IMR-90 (cell line): ENCODE measurements at regions not wholly inside any gene's neighbourhood (a gene's known extent, or its start where the extent isn't known, plus 50 kb on each side); places are given as distances from the start of the nearest gene placed in this dataset.

Experiments
- ATAC-seq: fragments of 200-7000 bp; cut with Tn5 transposase; 2 replicates; pipeline ENCODE4 v1.9.1; 2020; ENCODE audit warnings: low read depth, mild to moderate bottlenecking, moderate library complexity
- BruUV-seq: library from RNA; stranded (reverse); fragments of 400-500 nt; replicated peaks from 2 replicates; lab custom pipeline; 2021; lab: Mats Ljungman, UMichigan
- CTCF ChIA-PET: fragments of 300-600 bp; formaldehyde crosslinking; extraction: SDS; loops from one replicate; lab custom pipeline; 2021; ENCODE audit warnings: antibody characterized with exemption; lab: Yijun Ruan, JAX
- POLR2A ChIA-PET: fragments of 300-600 bp; sonication (Branson Sonifier 250); formaldehyde crosslinking; loops from one replicate; lab custom pipeline; 2022; ENCODE audit warnings: antibody characterized with exemption; ENCODE audit not compliant: unreplicated experiment; lab: Charles Lee
- DNase-seq: peaks from one replicate; pipeline ENCODE4 v3.0.0; 2013
- H2AFZ ChIP-seq: replicated peaks from 2 replicates; pipeline ENCODE3; 2013; ENCODE audit warnings: low read length, mild to moderate bottlenecking; ENCODE audit not compliant: poor library complexity
- H2AK5ac ChIP-seq: 2 replicates; pipeline ENCODE4 v1.6.1; 2013; ENCODE audit warnings: low read depth, low read length, inconsistent platforms
- H2AK9ac ChIP-seq: replicated peaks from 2 replicates; pipeline ENCODE3; 2013; ENCODE audit warnings: mild to moderate bottlenecking, low read depth, low read length, moderate library complexity; ENCODE audit not compliant: poor library complexity
- H2BK120ac ChIP-seq: 2 replicates; pipeline ENCODE4 v1.6.1; 2013; ENCODE audit warnings: low read depth, low read length, inconsistent platforms
- H2BK15ac ChIP-seq: 3 replicates; pipeline ENCODE4 v1.6.1; 2013; ENCODE audit warnings: low read depth, low read length, inconsistent platforms
- H2BK20ac ChIP-seq: 2 replicates; pipeline ENCODE4 v1.6.1; 2013; ENCODE audit warnings: low read depth, mild to moderate bottlenecking, inconsistent platforms, low read length, moderate library complexity
- H2BK5ac ChIP-seq: 2 replicates; pipeline ENCODE4 v1.6.1; 2013; ENCODE audit warnings: mild to moderate bottlenecking, low read depth, low read length, inconsistent platforms; ENCODE audit not compliant: poor library complexity, severe bottlenecking
- H3K14ac ChIP-seq: replicated peaks from 2 replicates; pipeline ENCODE4 v1.6.1; 2013; ENCODE audit warnings: low read depth, low read length, inconsistent platforms
- H3K18ac ChIP-seq: 2 replicates; pipeline ENCODE4 v1.6.1; 2013; ENCODE audit warnings: low read depth, low read length, control low read depth
- H3K23ac ChIP-seq: 2 replicates; pipeline ENCODE4 v1.6.1; 2013; ENCODE audit warnings: low read depth, low read length, inconsistent platforms
- H3K27ac ChIP-seq: 2 replicates; pipeline ENCODE4 v1.5.1; 2013; ENCODE audit warnings: mild to moderate bottlenecking, control low read depth, low read length; ENCODE audit not compliant: insufficient read depth
- H3K27me3 ChIP-seq: 2 replicates; pipeline ENCODE4 v1.6.1; 2013; ENCODE audit warnings: low read length; ENCODE audit not compliant: control insufficient read depth, insufficient read depth
- H3K36me3 ChIP-seq: 2 replicates; pipeline ENCODE4 v1.6.1; 2013; ENCODE audit warnings: low read length, mixed read lengths; ENCODE audit not compliant: control insufficient read depth, insufficient read depth
- H3K4ac ChIP-seq: 2 replicates; pipeline ENCODE4 v1.6.1; 2013; ENCODE audit warnings: low read depth, low read length, inconsistent platforms
- H3K4me1 ChIP-seq: 2 replicates; pipeline ENCODE4 v1.6.1; 2013; ENCODE audit warnings: low read length, mixed read lengths; ENCODE audit not compliant: control insufficient read depth, insufficient read depth
- H3K4me2 ChIP-seq: 2 replicates; pipeline ENCODE4 v1.6.1; 2013; ENCODE audit warnings: low read depth, mild to moderate bottlenecking, control low read depth, low read length, moderate library complexity
- H3K4me3 ChIP-seq: 2 replicates; pipeline ENCODE4 v1.5.1; 2013; ENCODE audit warnings: low read depth, mild to moderate bottlenecking, control low read depth, low read length, moderate library complexity; ENCODE audit not compliant: insufficient read depth
- H3K56ac ChIP-seq: 2 replicates; pipeline ENCODE4 v1.6.1; 2013; ENCODE audit warnings: low read length, inconsistent platforms; ENCODE audit not compliant: insufficient read depth; ENCODE audit errors: extremely low read depth
- H3K79me1 ChIP-seq, 2 experiments: 2 replicates each; pipeline ENCODE4 v1.6.1; 2013; ENCODE audit warnings: low read length in 2 of 2, inconsistent platforms in 1 of 2, low read depth in 1 of 2
- H3K9ac ChIP-seq: 2 replicates; pipeline ENCODE4 v1.6.1; 2013; ENCODE audit warnings: low read depth, low read length, control low read depth
- H3K9me1 ChIP-seq: 2 replicates; pipeline ENCODE4 v1.6.1; 2013; ENCODE audit warnings: low read length, inconsistent platforms; ENCODE audit not compliant: insufficient read depth
- H3K9me3 ChIP-seq: 2 replicates; pipeline ENCODE4 v1.6.1; 2013; ENCODE audit warnings: low read length; ENCODE audit not compliant: control insufficient read depth, insufficient read depth
- H4K20me1 ChIP-seq: 2 replicates; pipeline ENCODE4 v1.6.1; 2013; ENCODE audit warnings: low read length, inconsistent platforms; ENCODE audit not compliant: insufficient read depth
- H4K5ac ChIP-seq: 2 replicates; pipeline ENCODE4 v1.6.1; 2013; ENCODE audit warnings: mild to moderate bottlenecking, low read depth, low read length, control low read depth
- H4K8ac ChIP-seq, 2 experiments: 2 replicates each; pipeline ENCODE4 v1.6.1; 2013; ENCODE audit warnings: low read depth in 2 of 2, low read length in 2 of 2, control low read depth in 1 of 2, inconsistent platforms in 1 of 2
- H4K91ac ChIP-seq: 2 replicates; pipeline ENCODE4 v1.6.1; 2013; ENCODE audit warnings: low read depth, low read length, inconsistent platforms; ENCODE audit not compliant: insufficient read depth
- BHLHE40 ChIP-seq: fragments of 150-350 bp; IDR thresholded peaks from 2 replicates; pipeline ENCODE4 v1.6.1; 2016; ENCODE audit warnings: mild to moderate bottlenecking, low read depth, low read length
- CEBPB ChIP-seq: IDR thresholded peaks from 2 replicates; pipeline ENCODE4 v1.6.1; 2012; ENCODE audit warnings: low read depth, low read length, improper control_type of control experiment
- CHD1 ChIP-seq: IDR thresholded peaks from 2 replicates; pipeline ENCODE4 v1.6.1; 2012; ENCODE audit warnings: low read depth, low read length, improper control_type of control experiment
- CTCF ChIP-seq: conservative IDR thresholded peaks from 2 replicates; pipeline ENCODE4 v1.5.1; 2012; ENCODE audit warnings: mild to moderate bottlenecking, low read depth, low read length, improper control_type of control experiment
- ELK1 ChIP-seq: fragments of 150-350 bp; IDR thresholded peaks from 2 replicates; pipeline ENCODE4 v1.6.1; 2016; ENCODE audit warnings: low read depth, mild to moderate bottlenecking, low read length, moderate library complexity, borderline replicate concordance
- FOS ChIP-seq: fragments of 150-350 bp; IDR thresholded peaks from 2 replicates; pipeline ENCODE4 v1.6.1; 2016; ENCODE audit warnings: low read depth, low read length
- MAFK ChIP-seq: IDR thresholded peaks from 2 replicates; pipeline ENCODE4 v1.6.1; 2012; ENCODE audit warnings: low read depth, low read length, improper control_type of control experiment
- MAZ ChIP-seq: IDR thresholded peaks from 2 replicates; pipeline ENCODE4 v1.6.1; 2012; ENCODE audit warnings: low read depth, mild to moderate bottlenecking, low read length, improper control_type of control experiment, moderate library complexity, borderline replicate concordance
- MXI1 ChIP-seq: IDR thresholded peaks from 2 replicates; pipeline ENCODE4 v1.6.1; 2012; ENCODE audit warnings: low read depth, mild to moderate bottlenecking, low read length, moderate library complexity, borderline replicate concordance
- NFE2L2 ChIP-seq: fragments of 150-350 bp; IDR thresholded peaks from 2 replicates; pipeline ENCODE4 v1.6.1; 2016; ENCODE audit warnings: low read depth, mild to moderate bottlenecking, low read length
- POLR2A ChIP-seq: IDR thresholded peaks from 2 replicates; pipeline ENCODE4 v1.6.1; 2012; ENCODE audit warnings: mild to moderate bottlenecking, low read depth, low read length
- RAD21 ChIP-seq: IDR thresholded peaks from 2 replicates; pipeline ENCODE4 v1.6.1; 2012; ENCODE audit warnings: low read length, improper control_type of control experiment
- RCOR1 ChIP-seq: IDR thresholded peaks from 2 replicates; pipeline ENCODE4 v1.6.1; 2012; ENCODE audit warnings: mild to moderate bottlenecking, low read length, improper control_type of control experiment; ENCODE audit not compliant: insufficient replicate concordance
- RFX5 ChIP-seq: IDR thresholded peaks from 2 replicates; pipeline ENCODE4 v1.8.0; 2012; ENCODE audit warnings: low read depth, mild to moderate bottlenecking, low read length, moderate library complexity
- SMC3 ChIP-seq: fragments of 150-350 bp; IDR thresholded peaks from 2 replicates; pipeline ENCODE4 v1.6.1; 2016; ENCODE audit warnings: low read depth, mild to moderate bottlenecking, antibody characterized with exemption, low read length, moderate library complexity
- WGBS, 2 experiments: methylation state at CpG; one replicate each; pipeline versions ENCODE4 v1.1.5 to v1.1.7; 2013; ENCODE audit warnings: missing lambda C conversion rate in 2 of 2; ENCODE audit not compliant: insufficient read length in 1 of 2; ENCODE audit errors: extremely low coverage in 2 of 2; 5-methylcytosine and 5-hydroxymethylcytosine counted together
- dilution Hi-C: fragments of 300-500 bp; cut with HindIII; formaldehyde crosslinking; loops from one replicate; pipeline ENCODE4 v1.14.3; 2018; ENCODE audit warnings: low sequenced_read_pairs; ENCODE audit not compliant: unreplicated experiment
- in situ Hi-C: fragments of 300-500 bp; cut with MboI; formaldehyde crosslinking; loops from 3 replicates; pipeline ENCODE4 v1.14.3; 2019; ENCODE audit warnings: low sequenced_read_pairs, inconsistent platforms, mixed read lengths
- intact Hi-C: fragments of 100-400 bp; cut with micrococcal nuclease; formaldehyde crosslinking; loops from 2 replicates; pipeline ENCODE4 v1.10.0; 2022
- TF ChIP-seq, protein P1 (sequence below): fragments of 150-350 bp; IDR thresholded peaks from 2 replicates; pipeline ENCODE4 v1.6.1; 2017; ENCODE audit warnings: mild to moderate bottlenecking, antibody characterized with exemption, low read length, low read depth

DNA sequence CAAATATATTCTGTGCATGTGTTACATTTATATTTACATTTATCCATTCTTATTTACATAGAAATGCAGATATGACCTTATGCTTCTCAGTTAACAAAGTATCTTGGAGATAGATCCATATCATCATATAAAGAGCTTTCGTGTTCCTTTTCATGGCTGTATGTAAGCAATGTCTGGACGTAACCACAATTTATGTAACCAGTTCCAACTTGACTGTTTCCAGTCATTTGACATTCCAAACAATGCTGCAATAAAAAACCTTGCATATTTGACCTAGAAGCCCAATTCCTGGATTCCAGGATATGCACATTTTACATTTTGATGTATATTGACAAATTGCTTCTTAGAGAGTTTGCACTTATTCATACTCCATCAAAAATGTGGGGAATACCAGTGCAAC is 113.7 kb upstream of the F13A1 start:
- intact Hi-C loops, result no loop called here
- Histone ChIP-seq H4K5ac (no peak overlapping the region), H3K9me3 (peaks cover 4% of the 10 kb centered on the region; the same call in 1 of the 2 replicates), H3K36me3 (no peaks in the 10 kb centered on the region), H2BK15ac (no peak overlapping the region), H3K9me1 (no peaks in the 10 kb centered on the region), H3K14ac (no peak overlapping the region), H2AK5ac (no peak overlapping the region), H4K8ac (no peak overlapping the region), H2BK5ac (no peak overlapping the region), H3K4me3 (no peak overlapping the region), H3K27me3 (no peaks in the 10 kb centered on the region), H3K23ac (no peak overlapping the region), H3K18ac (no peak overlapping the region), H2AK9ac (no peak overlapping the region), H4K91ac (no peak overlapping the region), H3K4me1 (no peaks in the 10 kb centered on the region), H3K56ac (no peak overlapping the region), H3K4me2 (no peak overlapping the region), H4K20me1 (no peaks in the 10 kb centered on the region), H3K27ac (no peak overlapping the region), H3K9ac (no peak overlapping the region), H3K4ac (no peak overlapping the region), H2BK120ac (no peak overlapping the region), H3K79me1 (no peaks in the 10 kb centered on the region), H2BK20ac (no peak overlapping the region), H2AFZ (no peak overlapping the region)
- ATAC-seq (no peak), DNase-seq (no peak)
- POLR2A ChIA-PET, result no interaction called here
- BruUV-seq, result no TSS peak
- CTCF ChIA-PET, result no interaction called here
- in situ Hi-C loops, result no loop called here
- 5% methylated on average over 2 of the region's 2 CpGs; no CpG with 5 or more reads in 1 of the 2 experiments for WGBS, 2 experiments
- no peak for TF ChIP-seq CTCF
- TF ChIP-seq MAFK, result no peak
- no peak for TF ChIP-seq MAZ
- TF ChIP-seq MXI1, result no peak
- TF ChIP-seq ELK1, result no peak
- no peak for TF ChIP-seq SMC3
- TF ChIP-seq NFE2L2, result no peak
- no peak for TF ChIP-seq POLR2A
- TF ChIP-seq RAD21, result no peak
- no peak for TF ChIP-seq BHLHE40
- TF ChIP-seq CHD1, result no peak
- TF ChIP-seq, protein P1, sequence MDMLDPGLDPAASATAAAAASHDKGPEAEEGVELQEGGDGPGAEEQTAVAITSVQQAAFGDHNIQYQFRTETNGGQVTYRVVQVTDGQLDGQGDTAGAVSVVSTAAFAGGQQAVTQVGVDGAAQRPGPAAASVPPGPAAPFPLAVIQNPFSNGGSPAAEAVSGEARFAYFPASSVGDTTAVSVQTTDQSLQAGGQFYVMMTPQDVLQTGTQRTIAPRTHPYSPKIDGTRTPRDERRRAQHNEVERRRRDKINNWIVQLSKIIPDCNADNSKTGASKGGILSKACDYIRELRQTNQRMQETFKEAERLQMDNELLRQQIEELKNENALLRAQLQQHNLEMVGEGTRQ, result no peak
- TF ChIP-seq RCOR1, result no peak
- TF ChIP-seq RFX5, result no peak
- TF ChIP-seq FOS, result no peak
- TF ChIP-seq CEBPB, result no peak
- dilution Hi-C loops, result no loop called here
